HG03066 (cell line): ENCODE measurements at regions not wholly inside any gene's neighbourhood (a gene's known extent, or its start where the extent isn't known, plus 50 kb on each side); places are given as distances from the start of the nearest gene placed in this dataset.

Experiments used
- ATAC-seq: cut with Tn5 transposase; IDR thresholded peaks from one replicate; pipeline ENCODE4 v1.9.1; 2021; ENCODE audit warnings: low read depth; ENCODE audit not compliant: unreplicated experiment

DNA sequence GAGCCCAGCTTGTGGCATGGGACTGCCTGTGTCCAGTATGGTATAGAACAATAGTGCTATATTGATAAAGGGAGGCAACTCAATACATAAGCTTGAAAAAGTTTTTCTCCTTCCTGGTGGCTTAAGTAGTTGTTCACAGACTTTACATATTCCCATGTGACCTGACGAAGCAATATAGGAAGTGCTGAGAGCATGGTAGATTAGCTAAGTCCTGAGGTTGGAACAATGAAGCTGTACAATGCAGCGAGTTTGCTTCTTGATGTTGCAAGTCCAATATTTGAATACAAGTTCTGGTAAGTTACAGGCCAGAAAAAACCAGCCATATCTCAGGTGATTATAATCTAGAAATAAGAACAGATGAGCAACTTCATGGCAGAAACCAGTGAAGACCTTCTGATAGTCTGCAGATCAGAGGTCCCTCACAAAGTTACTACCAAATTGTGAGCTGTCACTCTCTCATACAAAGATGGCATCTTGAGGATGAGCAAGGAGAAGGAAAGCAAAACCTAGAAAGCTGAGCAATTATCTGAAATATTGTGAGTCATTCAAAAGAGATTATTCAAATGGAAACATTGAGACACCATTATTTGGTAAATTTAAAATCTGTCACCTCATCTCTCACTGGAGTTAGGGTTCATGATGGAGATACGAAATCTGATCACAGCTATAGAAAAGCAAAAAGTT is 72.9 kb upstream of the BTG1 start:
- ATAC-seq: no peak

DNA sequence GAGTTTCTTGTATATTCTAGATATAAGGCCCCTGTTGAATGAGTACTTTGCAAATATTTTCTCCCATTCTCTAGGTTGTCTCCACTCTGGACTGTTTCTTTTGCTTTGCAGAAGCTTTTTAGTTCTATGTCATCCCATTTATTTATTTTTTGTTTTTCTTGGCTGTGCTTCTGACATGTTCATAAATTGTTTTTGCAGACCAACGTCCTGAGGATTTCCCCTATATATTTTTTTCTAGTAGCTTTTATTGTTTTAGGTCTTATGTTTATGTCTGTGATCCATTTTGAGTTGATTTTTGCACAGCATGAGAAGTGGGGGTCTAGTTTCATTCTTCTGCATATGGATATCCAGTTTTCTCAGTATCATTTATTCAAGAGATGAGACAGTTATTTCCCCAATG is 70.4 kb upstream of the BTG1 start:
- ATAC-seq: no peak

DNA sequence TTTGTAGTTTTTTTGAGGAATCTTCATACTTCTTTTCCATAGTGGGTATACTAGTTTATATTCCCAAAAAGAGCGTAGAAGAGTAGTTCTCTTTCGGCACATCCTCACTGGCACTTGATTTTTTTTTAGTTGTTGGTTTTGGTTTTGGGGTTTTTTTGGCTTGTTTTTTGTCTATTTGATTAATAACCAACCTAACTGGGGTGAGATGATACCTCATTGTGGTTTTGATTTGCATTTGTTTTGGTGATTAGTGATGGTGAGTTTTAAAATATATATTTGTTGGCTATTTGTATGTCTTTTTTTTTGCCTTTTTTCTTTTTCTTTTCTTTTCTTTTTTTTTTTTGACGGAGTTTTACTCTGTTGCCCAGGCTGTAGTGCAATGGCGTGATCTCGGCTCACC is 69.7 kb upstream of the BTG1 start:
- no peak for ATAC-seq

- ATAC-seq: no peak
These were observed 67.5 kb upstream of the BTG1 start for GRCh38 chr12:92213166-92213565.

- ATAC-seq: no peak
These were observed 64.4 kb upstream of the BTG1 start for GRCh38 chr12:92210071-92210470.

DNA sequence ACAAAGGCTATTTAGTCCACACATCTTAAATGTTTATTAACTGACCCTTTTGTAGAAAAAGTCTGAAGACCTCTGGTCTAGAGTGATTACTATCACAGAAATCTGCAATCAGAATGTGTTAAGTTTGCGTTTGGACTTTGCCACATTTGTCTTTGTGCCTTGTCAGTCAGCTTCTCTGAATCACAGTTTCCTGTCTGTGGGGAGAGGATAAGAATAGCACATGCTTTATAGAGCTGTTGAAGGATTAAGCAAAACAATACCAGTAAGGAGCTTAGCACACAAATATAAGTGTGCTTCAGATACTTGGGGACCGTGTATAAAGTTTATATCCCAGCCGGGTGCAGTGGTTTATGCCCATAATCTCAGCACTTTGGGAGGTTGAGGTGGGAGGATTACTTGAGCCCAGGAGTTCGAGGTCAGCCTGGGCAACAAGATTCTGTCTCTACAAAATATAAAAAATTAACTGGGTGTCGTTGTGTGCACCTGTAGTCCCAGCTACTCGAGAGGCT is 63.0 kb upstream of the BTG1 start:
- peak; percentile 76 for ATAC-seq

DNA sequence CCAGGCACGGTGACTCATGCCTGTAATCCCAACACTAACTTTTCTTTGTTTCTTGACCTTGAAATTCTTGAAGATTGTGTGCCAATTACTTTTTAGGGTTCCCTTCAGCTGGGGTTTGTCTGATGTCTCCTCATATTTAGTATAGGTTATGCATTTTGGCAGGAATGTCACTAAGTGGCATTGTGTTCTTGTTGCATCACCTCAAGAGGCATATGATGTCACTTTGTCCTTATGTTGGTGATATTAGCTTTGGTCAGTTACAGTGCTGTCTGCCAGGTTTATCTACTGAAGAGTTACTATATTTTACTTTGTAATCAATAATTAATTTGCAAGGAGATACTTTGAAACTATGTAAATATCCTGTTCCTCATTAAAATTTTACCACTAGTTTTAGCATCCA is 61.0 kb upstream of the BTG1 start:
- no peak for ATAC-seq

GRCh38 chr12:92206011-92206410 is 60.4 kb upstream of the BTG1 start:
- no peak for ATAC-seq

DNA sequence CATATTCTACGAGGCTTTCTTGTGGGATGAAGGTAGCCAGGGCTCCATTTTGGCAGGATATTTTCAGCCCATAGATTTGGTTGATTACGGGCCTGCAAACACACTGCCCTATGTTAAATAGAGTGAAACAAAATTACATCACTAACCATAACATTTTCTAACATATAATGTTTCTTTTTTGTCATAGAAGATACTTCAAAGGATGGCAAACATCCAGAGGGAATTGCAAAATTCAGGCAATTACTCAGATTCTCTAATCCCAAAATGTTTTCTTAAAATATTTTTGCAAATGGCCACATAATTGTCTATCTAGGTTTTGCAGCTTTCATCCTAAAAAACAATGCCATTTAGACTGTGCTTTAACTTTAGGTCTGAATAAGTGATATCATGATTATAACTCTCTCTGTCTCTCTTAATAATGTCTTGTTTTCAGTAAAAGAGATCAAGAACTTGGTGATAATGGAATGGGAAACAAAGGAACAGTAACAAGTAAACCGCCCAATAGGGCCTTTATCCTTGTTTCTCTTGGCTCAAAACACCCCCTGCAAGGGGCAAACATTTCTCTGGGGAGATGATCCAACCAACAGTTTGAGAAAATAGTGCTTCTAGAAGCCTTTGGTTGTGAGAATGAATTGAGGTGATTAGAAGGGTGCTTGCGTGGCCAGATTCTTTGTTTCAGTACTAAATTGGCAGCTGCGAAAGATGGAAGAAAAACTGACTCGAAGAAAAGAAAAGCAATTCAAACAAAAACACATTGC is 54.4 kb upstream of the BTG1 start:
- no peak for ATAC-seq

GRCh38 chr12:92197815-92198214 is 52.2 kb upstream of the BTG1 start:
- no peak for ATAC-seq

- ATAC-seq: no peak
These were observed 50.7 kb upstream of the BTG1 start for GRCh38 chr12:92196368-92196767.
